HEK293T (cell line): ENCODE measurements at regions not wholly inside any gene's neighbourhood (a gene's known extent, or its start where the extent isn't known, plus 50 kb on each side); places are given as distances from the start of the nearest gene placed in this dataset.

Experiments used
- CTCF ChIA-PET: fragments of 350-600 bp; formaldehyde crosslinking; extraction: SDS; loops from one replicate; lab custom pipeline; 2021; ENCODE audit warnings: antibody characterized with exemption, inconsistent platforms; lab: Yijun Ruan, JAX
- POLR2A ChIA-PET: fragments of 350-600 bp; formaldehyde crosslinking; extraction: SDS; loops from one replicate; lab custom pipeline; 2020; ENCODE audit warnings: antibody characterized with exemption, inconsistent platforms; lab: Yijun Ruan, JAX
- DNase-seq: peaks from one replicate; pipeline ENCODE4 v3.0.0; 2012; ENCODE audit warnings: mixed read lengths; ENCODE audit errors: extremely low spot score
- ARNT ChIP-seq: fragments of 450-650 bp; IDR thresholded peaks from 2 replicates; pipeline ENCODE4 v1.6.1; 2017; ENCODE audit warnings: mild to moderate bottlenecking
- BHLHE40 ChIP-seq: fragments of 450-650 bp; IDR thresholded peaks from 2 replicates; pipeline ENCODE4 v1.6.1; 2016; ENCODE audit warnings: mild to moderate bottlenecking, moderate library complexity, borderline replicate concordance
- CTBP1 ChIP-seq: fragments of 450-650 bp; IDR thresholded peaks from 2 replicates; pipeline ENCODE4 v1.6.1; 2016; ENCODE audit warnings: borderline replicate concordance
- ELF4 ChIP-seq: fragments of 450-650 bp; IDR thresholded peaks from 2 replicates; pipeline ENCODE4 v1.6.1; 2017; ENCODE audit warnings: antibody characterized with exemption
- FOXA1 ChIP-seq: fragments of 450-650 bp; IDR thresholded peaks from 2 replicates; pipeline ENCODE4 v1.6.1; 2016; ENCODE audit warnings: mild to moderate bottlenecking
- FOXK2 ChIP-seq: fragments of 450-650 bp; IDR thresholded peaks from 2 replicates; pipeline ENCODE4 v1.6.1; 2016; ENCODE audit warnings: mild to moderate bottlenecking
- FOXM1 ChIP-seq: fragments of 450-650 bp; IDR thresholded peaks from 2 replicates; pipeline ENCODE4 v1.6.1; 2017; ENCODE audit warnings: mild to moderate bottlenecking, borderline replicate concordance
- HDGF ChIP-seq: fragments of 450-650 bp; IDR thresholded peaks from 2 replicates; pipeline ENCODE4 v1.6.1; 2017; ENCODE audit warnings: antibody characterized with exemption, borderline replicate concordance
- L3MBTL2 ChIP-seq: fragments of 450-650 bp; conservative IDR thresholded peaks from 2 replicates; pipeline ENCODE4 v1.6.1; 2016; ENCODE audit warnings: mild to moderate bottlenecking
- LEF1 ChIP-seq: fragments of 450-650 bp; IDR thresholded peaks from 2 replicates; pipeline ENCODE4 v1.6.1; 2017; ENCODE audit warnings: mild to moderate bottlenecking, borderline replicate concordance
- NFRKB ChIP-seq: fragments of 450-650 bp; IDR thresholded peaks from 2 replicates; pipeline ENCODE4 v1.6.1; 2016; ENCODE audit warnings: mild to moderate bottlenecking, moderate library complexity
- PKNOX1 ChIP-seq: fragments of 450-650 bp; IDR thresholded peaks from 2 replicates; pipeline ENCODE4 v1.6.1; 2016
- SP1 ChIP-seq: fragments of 450-650 bp; IDR thresholded peaks from 2 replicates; pipeline ENCODE4 v1.6.1; 2017
- SUZ12 ChIP-seq: fragments of 450-650 bp; IDR thresholded peaks from 2 replicates; pipeline ENCODE4 v1.6.1; 2016; ENCODE audit warnings: mild to moderate bottlenecking
- TARDBP ChIP-seq: fragments of 450-650 bp; IDR thresholded peaks from 2 replicates; pipeline ENCODE4 v1.6.1; 2016
- ZNF384 ChIP-seq: fragments of 450-650 bp; IDR thresholded peaks from 2 replicates; pipeline ENCODE4 v1.6.1; 2016

- no peak for DNase-seq
- ChIA-PET CTCF (no interaction called here), POLR2A (no interaction called here)
- TF ChIP-seq L3MBTL2 (no peak), TARDBP (no peak), FOXM1 (no peak), BHLHE40 (no peak), CTBP1 (no peak), NFRKB (no peak), HDGF (no peak), FOXK2 (no peak), ARNT (no peak), FOXA1 (no peak), PKNOX1 (no peak), SP1 (no peak), ELF4 (no peak), LEF1 (no peak), SUZ12 (no peak), ZNF384 (no peak)
These were observed 51.5 kb upstream of the TMEM200A start for GRCh38 chr6:130314271-130314670.

GRCh38 chr6:130313206-130313605, 52.6 kb upstream of the TMEM200A start:
- TF ChIP-seq SUZ12 = no peak
- TF ChIP-seq CTBP1 = no peak
- no peak for TF ChIP-seq L3MBTL2
- no peak for TF ChIP-seq LEF1
- TF ChIP-seq FOXK2 = no peak
- CTCF ChIA-PET = interaction anchor here (0.9 to 1.0 kb wide), 2 partner anchors 52 to 385 kb away, joined by 3 to 6 read pairs; partner anchors contain the start of gene TMEM200A
- no peak for DNase-seq
- POLR2A ChIA-PET = no interaction called here

GRCh38 chr6:130309028-130309427, 56.8 kb upstream of the TMEM200A start:
- DNase-seq = no peak
- POLR2A ChIA-PET = no interaction called here
- TF ChIP-seq BHLHE40 = no peak
- CTCF ChIA-PET = no interaction called here

GRCh38 chr6:130307752-130308361, 58.0 kb upstream of the TMEM200A start:
- CTCF ChIA-PET = interaction anchor here (0.5 kb wide), 1 partner anchor 390 kb away, joined by 3 read pairs; no protein-coding TSS in a partner anchor
- POLR2A ChIA-PET = no interaction called here
- TF ChIP-seq NFRKB = no peak
- DNase-seq = no peak

GRCh38 chr6:130306377-130306776, 59.4 kb upstream of the TMEM200A start:
- no peak for DNase-seq
- ChIA-PET POLR2A (no interaction called here), CTCF (no interaction called here)
- TF ChIP-seq TARDBP = no peak
- TF ChIP-seq SUZ12 = no peak

- POLR2A ChIA-PET = no interaction called here
- no peak for DNase-seq
- CTCF ChIA-PET = no interaction called here
- TF ChIP-seq LEF1 (no peak), ZNF384 (no peak), BHLHE40 (no peak), FOXM1 (no peak), PKNOX1 (no peak), NFRKB (no peak), TARDBP (no peak), L3MBTL2 (no peak), FOXK2 (no peak), FOXA1 (no peak), SP1 (no peak), ELF4 (no peak)
These were observed 62.4 kb upstream of the TMEM200A start for GRCh38 chr6:130303431-130303830.

- ChIA-PET CTCF (interaction anchor here (0.7 kb wide), 1 partner anchor 97 kb away, joined by 3 read pairs; no protein-coding TSS in a partner anchor), POLR2A (no interaction called here)
- no peak for DNase-seq
- TF ChIP-seq L3MBTL2 (no peak), ARNT (no peak), FOXM1 (no peak), FOXA1 (no peak), NFRKB (no peak), FOXK2 (no peak), TARDBP (no peak), PKNOX1 (no peak), HDGF (no peak), CTBP1 (no peak), LEF1 (no peak), ZNF384 (no peak), SP1 (no peak), ELF4 (no peak), BHLHE40 (no peak), SUZ12 (no peak)
These were observed 67.6 kb upstream of the TMEM200A start for GRCh38 chr6:130298258-130298657.
